Endothelial cell of umbilical vein (primary cell): ENCODE measurements at regions not wholly inside any gene's neighbourhood (a gene's known extent, or its start where the extent isn't known, plus 50 kb on each side); places are given as distances from the start of the nearest gene placed in this dataset.

Experiments
- BruUV-seq: library from RNA; stranded (reverse); fragments of 400-500 nt; replicated peaks from 2 replicates; lab custom pipeline; 2021; lab: Mats Ljungman, UMichigan
- CTCF ChIA-PET: fragments of 300-600, 350-600 bp; sonication (Branson Sonifier 250); formaldehyde crosslinking; loops from one replicate; lab custom pipeline; 2021; ENCODE audit warnings: antibody characterized with exemption, inconsistent platforms; lab: Charles Lee
- POLR2A ChIA-PET: fragments of 300-600, 350-600 bp; sonication (Branson Sonifier 250); formaldehyde crosslinking; loops from one replicate; lab custom pipeline; 2021; ENCODE audit warnings: antibody characterized with exemption, inconsistent platforms; lab: Charles Lee
- DNase-seq: peaks from one replicate; pipeline ENCODE4 v3.0.0-alpha.2; 2011; ENCODE audit warnings: low read depth, low spot score
- FAIRE-seq: peaks from 2 replicates; lab custom pipeline; 2011; peaks lifted over from hg19 to GRCh38; lab: Jason Lieb, UNC
- H2AFZ ChIP-seq: 2 replicates; pipeline ENCODE4 v1.6.0; 2012; ENCODE audit warnings: low read depth, low read length, control low read depth, inconsistent platforms
- H3K27ac ChIP-seq: 2 replicates; pipeline ENCODE4 v1.5.1; 2011; ENCODE audit warnings: low read depth, mild to moderate bottlenecking, control low read depth, low read length, moderate library complexity; ENCODE audit not compliant: insufficient read depth
- H3K27me3 ChIP-seq, 2 experiments: 2 replicates each; pipeline versions ENCODE4 v1.6.0 to v1.6.1; 2011; ENCODE audit warnings: low read length in 2 of 2, mixed read lengths in 1 of 2; ENCODE audit not compliant: control insufficient read depth in 2 of 2, insufficient read depth in 2 of 2
- H3K36me3 ChIP-seq, 2 experiments: 2 replicates in 1 of 2; 3 replicates in 1 of 2; pipeline ENCODE4 v1.5.1; 2011; ENCODE audit warnings: low read length in 2 of 2, mild to moderate bottlenecking in 1 of 2, moderate library complexity in 1 of 2; ENCODE audit not compliant: control insufficient read depth in 2 of 2, insufficient read depth in 2 of 2; ENCODE audit errors: extremely low read depth in 1 of 2
- H3K4me1 ChIP-seq: 3 replicates; pipeline ENCODE4 v1.5.1; 2011; ENCODE audit warnings: mild to moderate bottlenecking, low read length; ENCODE audit not compliant: control insufficient read depth, insufficient read depth; ENCODE audit errors: extremely low read depth
- H3K4me2 ChIP-seq: 2 replicates; pipeline ENCODE4 v1.6.1; 2011; ENCODE audit warnings: low read length, control low read depth, mixed read lengths; ENCODE audit not compliant: insufficient read depth
- H3K4me3 ChIP-seq, 3 experiments: fragments of 200-600 bp in 1 of 3; sonication (generic), shearing (Covaris generic) in 1 of 3; replicated peaks in 1 of 3; 2 replicates each; pipeline ENCODE4 v1.5.1; 2011 to 2016; ENCODE audit warnings: control low read depth in 3 of 3, low read length in 3 of 3, mild to moderate bottlenecking in 2 of 3, inconsistent platforms in 1 of 3, low read depth in 1 of 3, moderate library complexity in 1 of 3; ENCODE audit not compliant: insufficient read depth in 1 of 3
- H3K79me2 ChIP-seq: 2 replicates; pipeline ENCODE4 v1.6.0; 2012; ENCODE audit warnings: low read length, inconsistent platforms; ENCODE audit not compliant: control insufficient read depth, insufficient read depth
- H3K9ac ChIP-seq: replicated peaks from 2 replicates; pipeline ENCODE3; 2011; ENCODE audit warnings: low read length, control low read depth; ENCODE audit not compliant: insufficient read depth; ENCODE audit errors: extremely low read depth
- H3K9me1 ChIP-seq: replicated peaks from 3 replicates; pipeline ENCODE4 v1.6.0; 2011; ENCODE audit warnings: mild to moderate bottlenecking, low read length; ENCODE audit not compliant: control insufficient read depth, insufficient read depth; ENCODE audit errors: extremely low read depth
- H3K9me3 ChIP-seq: replicated peaks from 2 replicates; pipeline ENCODE4 v1.5.1; 2012; ENCODE audit warnings: low read length, inconsistent platforms; ENCODE audit not compliant: control insufficient read depth, insufficient read depth
- H4K20me1 ChIP-seq: replicated peaks from 2 replicates; pipeline ENCODE3; 2011; ENCODE audit warnings: mild to moderate bottlenecking, low read length; ENCODE audit not compliant: control insufficient read depth, insufficient read depth; ENCODE audit errors: extremely low read depth
- EZH2 ChIP-seq: IDR thresholded peaks from 2 replicates; pipeline ENCODE4 v1.6.1; 2012; ENCODE audit warnings: borderline replicate concordance, low read depth, mild to moderate bottlenecking, moderate library complexity, low read length, inconsistent platforms; ENCODE audit not compliant: severe bottlenecking
- FOS ChIP-seq: IDR thresholded peaks from 2 replicates; pipeline ENCODE4 v1.6.1; 2011; ENCODE audit warnings: mild to moderate bottlenecking, low read length, moderate library complexity, borderline replicate concordance; ENCODE audit not compliant: insufficient read depth
- GATA2 ChIP-seq: IDR thresholded peaks from 2 replicates; pipeline ENCODE4 v1.7.0; 2011; ENCODE audit warnings: low read depth, mild to moderate bottlenecking, moderate library complexity, mixed read lengths, low read length; ENCODE audit not compliant: insufficient read length, insufficient read depth
- JUN ChIP-seq: IDR thresholded peaks from 2 replicates; pipeline ENCODE4 v1.6.1; 2011; ENCODE audit warnings: borderline replicate concordance, low read depth; ENCODE audit not compliant: insufficient read length, insufficient read depth
- MAX ChIP-seq: IDR thresholded peaks from 2 replicates; pipeline ENCODE4 v1.6.1; 2011; ENCODE audit not compliant: insufficient read depth, insufficient read length
- MYC ChIP-seq: IDR thresholded peaks from one replicate; pipeline ENCODE4 v1.6.1; 2011; ENCODE audit warnings: mild to moderate bottlenecking, low read depth, low read length
- POLR2A ChIP-seq: IDR thresholded peaks from 2 replicates; pipeline ENCODE4 v1.6.1; 2012; ENCODE audit warnings: low read depth, mild to moderate bottlenecking, control low read depth, low read length
- POLR2AphosphoS5 ChIP-seq: IDR thresholded peaks from 2 replicates; pipeline ENCODE4 v1.6.1; 2012; ENCODE audit warnings: low read depth, mild to moderate bottlenecking, control low read depth, low read length, moderate library complexity; ENCODE audit not compliant: insufficient read depth
- dilution Hi-C: fragments of 300-500 bp; cut with MboI; formaldehyde crosslinking; loops from one replicate; pipeline ENCODE4 v1.15.0; 2019; ENCODE audit warnings: low sequenced_read_pairs; ENCODE audit not compliant: extremely low pct_ligation_motif_present
- intact Hi-C: fragments of 100-400 bp; cut with micrococcal nuclease; formaldehyde crosslinking; loops from one replicate; pipeline ENCODE4 v1.10.0; 2022
- TF ChIP-seq, protein P1 (sequence below), 2 donors: IDR thresholded peaks; 1 replicate in 1 of 2; 2 replicates in 1 of 2; pipeline ENCODE4 v1.5.1; 2011; ENCODE audit warnings: low read length in 2 of 2, mild to moderate bottlenecking in 2 of 2, moderate library complexity in 2 of 2, control low read depth in 1 of 2, inconsistent platforms in 1 of 2, low read depth in 1 of 2; ENCODE audit not compliant: insufficient read depth in 1 of 2; ENCODE audit errors: extremely low read depth in 1 of 2

DNA sequence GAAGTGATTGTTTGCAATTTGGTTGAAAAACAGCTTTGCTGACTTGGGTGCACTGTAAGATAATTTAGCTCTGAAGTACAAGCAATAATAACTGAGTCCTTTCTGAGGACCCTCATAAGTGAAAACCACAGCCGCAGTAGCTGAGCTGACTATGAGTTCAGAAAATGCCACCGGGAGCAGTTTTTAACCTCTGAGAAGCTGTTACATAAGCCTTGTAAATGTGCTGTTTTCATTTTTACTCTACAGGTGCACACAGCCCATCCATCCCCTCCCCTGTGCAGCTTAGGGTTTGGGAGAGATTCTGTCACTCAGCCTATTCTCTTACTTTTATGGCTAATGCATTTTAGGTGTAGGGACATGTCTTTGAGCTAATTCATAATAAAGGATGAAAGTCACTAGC, 255.5 kb upstream of the C11orf87 start:
- no peaks in the 10 kb centered on the region for H3K9me3 ChIP-seq
- no peak overlapping the region for H3K4me3 ChIP-seq
- no peak for DNase-seq
- no peak for FAIRE-seq
- intact Hi-C loops, result no loop called here
- TF ChIP-seq EZH2, result no peak
- no peak for TF ChIP-seq MAX
- TF ChIP-seq MYC, result no peak
- no peak for TF ChIP-seq GATA2
- no peak for TF ChIP-seq JUN
- TF ChIP-seq FOS, result no peak
- TF ChIP-seq, protein P1, sequence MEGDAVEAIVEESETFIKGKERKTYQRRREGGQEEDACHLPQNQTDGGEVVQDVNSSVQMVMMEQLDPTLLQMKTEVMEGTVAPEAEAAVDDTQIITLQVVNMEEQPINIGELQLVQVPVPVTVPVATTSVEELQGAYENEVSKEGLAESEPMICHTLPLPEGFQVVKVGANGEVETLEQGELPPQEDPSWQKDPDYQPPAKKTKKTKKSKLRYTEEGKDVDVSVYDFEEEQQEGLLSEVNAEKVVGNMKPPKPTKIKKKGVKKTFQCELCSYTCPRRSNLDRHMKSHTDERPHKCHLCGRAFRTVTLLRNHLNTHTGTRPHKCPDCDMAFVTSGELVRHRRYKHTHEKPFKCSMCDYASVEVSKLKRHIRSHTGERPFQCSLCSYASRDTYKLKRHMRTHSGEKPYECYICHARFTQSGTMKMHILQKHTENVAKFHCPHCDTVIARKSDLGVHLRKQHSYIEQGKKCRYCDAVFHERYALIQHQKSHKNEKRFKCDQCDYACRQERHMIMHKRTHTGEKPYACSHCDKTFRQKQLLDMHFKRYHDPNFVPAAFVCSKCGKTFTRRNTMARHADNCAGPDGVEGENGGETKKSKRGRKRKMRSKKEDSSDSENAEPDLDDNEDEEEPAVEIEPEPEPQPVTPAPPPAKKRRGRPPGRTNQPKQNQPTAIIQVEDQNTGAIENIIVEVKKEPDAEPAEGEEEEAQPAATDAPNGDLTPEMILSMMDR (IDR thresholded peaks at IDR 0.05; ENCODE audit: extremely low read depth in 1 of 2, insufficient read depth in 1 of 2, low read depth in 1 of 2, low read length in 2 of 2), result no peak
- no peak for TF ChIP-seq POLR2A
- no peak for TF ChIP-seq POLR2AphosphoS5
- POLR2A ChIA-PET, result no interaction called here
- no peak overlapping the region for H3K9ac ChIP-seq
- no peaks in the 10 kb centered on the region for H3K79me2 ChIP-seq
- CTCF ChIA-PET, result no interaction called here
- H3K27me3 ChIP-seq, result no peaks in the 10 kb centered on the region
- H3K4me1 ChIP-seq, result no peaks in the 10 kb centered on the region
- dilution Hi-C loops, result no loop called here
- H3K9me1 ChIP-seq, result no peaks in the 10 kb centered on the region
- no peak overlapping the region for H3K27ac ChIP-seq
- no TSS peak for BruUV-seq
- no peaks in the 10 kb centered on the region for H4K20me1 ChIP-seq
- no peak overlapping the region for H2AFZ ChIP-seq
- no peaks in the 10 kb centered on the region for H3K36me3 ChIP-seq
- H3K4me2 ChIP-seq, result no peak overlapping the region
